Osteocyte (in vitro differentiated cells): ENCODE measurements at regions not wholly inside any gene's neighbourhood (a gene's known extent, or its start where the extent isn't known, plus 50 kb on each side); places are given as distances from the start of the nearest gene placed in this dataset.
A peak's percentile ranks its signal among the peaks of the same experiment; 100 is the strongest.

Experiments
- DNase-seq: peaks from one replicate; pipeline ENCODE4 v3.0.0; 2021; ENCODE audit warnings: mixed read lengths; ENCODE audit not compliant: unreplicated experiment; ENCODE audit errors: extremely low spot score
- H3K27ac Mint-ChIP-seq: one replicate; pipeline ENCODE4 v1.8.0; 2021; ENCODE audit warnings: mild to moderate bottlenecking, mixed read lengths; ENCODE audit not compliant: unreplicated experiment
- H3K27me3 Mint-ChIP-seq: one replicate; pipeline ENCODE4 v1.8.0; 2021; ENCODE audit warnings: mixed read lengths; ENCODE audit not compliant: unreplicated experiment
- H3K36me3 Mint-ChIP-seq: one replicate; pipeline ENCODE4 v1.8.0; 2021; ENCODE audit warnings: mixed read lengths; ENCODE audit not compliant: unreplicated experiment
- H3K4me1 Mint-ChIP-seq: one replicate; pipeline ENCODE4 v1.8.0; 2021; ENCODE audit warnings: mixed read lengths; ENCODE audit not compliant: unreplicated experiment
- H3K4me3 Mint-ChIP-seq: one replicate; pipeline ENCODE4 v1.8.0; 2021; ENCODE audit warnings: mild to moderate bottlenecking, moderate library complexity, mixed read lengths; ENCODE audit not compliant: unreplicated experiment
- H3K9me3 Mint-ChIP-seq: one replicate; pipeline ENCODE4 v1.8.0; 2021; ENCODE audit warnings: mixed read lengths; ENCODE audit not compliant: unreplicated experiment
- TF ChIP-seq, protein P1 (sequence below): fragments of 200-600 bp; sonication (generic); IDR thresholded peaks from 2 replicates; pipeline ENCODE4 v1.5.0; 2021; ENCODE audit warnings: antibody characterized with exemption, mild to moderate bottlenecking, moderate library complexity

DNA sequence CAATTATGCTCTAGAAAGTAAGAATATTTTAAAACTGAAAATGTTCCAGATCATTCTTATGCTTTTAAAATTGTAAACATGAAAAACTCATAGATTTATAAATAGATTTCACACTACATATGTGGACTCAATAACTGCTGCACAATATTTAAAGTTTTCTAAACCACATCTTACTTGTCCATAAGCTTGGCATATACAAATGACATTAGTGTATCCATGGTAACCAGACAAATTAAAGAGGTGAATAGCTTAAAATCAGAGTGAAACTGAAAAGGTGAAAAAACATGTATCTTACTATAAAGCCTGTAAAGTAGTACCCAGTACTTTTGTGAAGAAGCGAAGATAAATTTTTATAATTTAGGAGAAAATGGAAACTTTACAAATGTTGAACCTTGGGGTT lies 151.2 kb upstream of the MYO16 start:
- peaks cover 41% of the 10 kb centered on the region for H3K27me3 Mint-ChIP-seq
- H3K4me3 Mint-ChIP-seq: no peak overlapping the region
- no peak overlapping the region for H3K27ac Mint-ChIP-seq
- H3K4me1 Mint-ChIP-seq: no peaks in the 10 kb centered on the region
- no peaks in the 10 kb centered on the region for H3K36me3 Mint-ChIP-seq
- TF ChIP-seq, protein P1, sequence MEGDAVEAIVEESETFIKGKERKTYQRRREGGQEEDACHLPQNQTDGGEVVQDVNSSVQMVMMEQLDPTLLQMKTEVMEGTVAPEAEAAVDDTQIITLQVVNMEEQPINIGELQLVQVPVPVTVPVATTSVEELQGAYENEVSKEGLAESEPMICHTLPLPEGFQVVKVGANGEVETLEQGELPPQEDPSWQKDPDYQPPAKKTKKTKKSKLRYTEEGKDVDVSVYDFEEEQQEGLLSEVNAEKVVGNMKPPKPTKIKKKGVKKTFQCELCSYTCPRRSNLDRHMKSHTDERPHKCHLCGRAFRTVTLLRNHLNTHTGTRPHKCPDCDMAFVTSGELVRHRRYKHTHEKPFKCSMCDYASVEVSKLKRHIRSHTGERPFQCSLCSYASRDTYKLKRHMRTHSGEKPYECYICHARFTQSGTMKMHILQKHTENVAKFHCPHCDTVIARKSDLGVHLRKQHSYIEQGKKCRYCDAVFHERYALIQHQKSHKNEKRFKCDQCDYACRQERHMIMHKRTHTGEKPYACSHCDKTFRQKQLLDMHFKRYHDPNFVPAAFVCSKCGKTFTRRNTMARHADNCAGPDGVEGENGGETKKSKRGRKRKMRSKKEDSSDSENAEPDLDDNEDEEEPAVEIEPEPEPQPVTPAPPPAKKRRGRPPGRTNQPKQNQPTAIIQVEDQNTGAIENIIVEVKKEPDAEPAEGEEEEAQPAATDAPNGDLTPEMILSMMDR: no peak
- H3K9me3 Mint-ChIP-seq: no peaks in the 10 kb centered on the region
- no peak for DNase-seq

DNA sequence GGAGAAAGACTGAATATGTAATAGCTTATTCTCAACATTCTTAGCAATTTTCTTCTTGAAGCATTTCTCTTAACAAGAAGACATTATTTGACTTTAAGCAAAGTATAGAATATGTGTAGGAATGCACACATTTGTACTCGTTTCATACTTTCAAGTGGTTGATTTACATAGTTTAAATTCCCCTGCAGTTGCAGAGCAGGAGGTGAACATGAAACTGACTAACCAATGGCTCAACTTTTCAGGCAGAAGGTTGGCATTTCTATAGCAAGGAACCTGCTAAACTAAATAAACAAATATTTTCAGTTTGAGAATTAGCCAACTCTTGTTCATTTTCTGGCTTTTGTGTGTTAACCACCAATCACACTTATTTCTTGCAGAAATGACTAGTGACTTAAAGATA lies 145.4 kb upstream of the MYO16 start:
- TF ChIP-seq, protein P1: no peak
- H3K9me3 Mint-ChIP-seq: no peaks in the 10 kb centered on the region
- H3K36me3 Mint-ChIP-seq: no peaks in the 10 kb centered on the region
- H3K27ac Mint-ChIP-seq: no peak overlapping the region
- H3K4me3 Mint-ChIP-seq: no peak overlapping the region
- DNase-seq: no peak
- H3K27me3 Mint-ChIP-seq: peaks cover 32% of the 10 kb centered on the region
- no peaks in the 10 kb centered on the region for H3K4me1 Mint-ChIP-seq

DNA sequence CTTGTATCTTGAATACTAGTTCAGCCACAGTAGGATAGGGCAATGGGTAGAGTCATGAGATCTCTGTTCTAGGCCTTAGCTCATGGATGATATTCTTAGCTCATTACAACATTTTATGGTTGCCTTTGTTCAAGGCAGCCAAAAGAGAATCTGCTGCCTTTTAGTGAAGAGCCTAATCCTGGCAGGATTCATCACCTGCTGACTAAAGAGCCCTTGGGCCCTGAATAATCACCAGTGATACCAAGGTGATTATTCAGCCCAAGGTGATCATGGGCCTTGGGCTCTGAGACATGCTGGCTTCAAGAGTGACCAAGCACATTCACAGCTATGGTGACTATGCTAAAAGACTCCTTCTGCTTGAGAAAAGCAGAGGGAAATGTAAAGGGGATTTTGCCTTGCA lies 143.3 kb upstream of the MYO16 start:
- H3K27ac Mint-ChIP-seq: no peak overlapping the region
- no peak for DNase-seq
- H3K27me3 Mint-ChIP-seq: peaks cover 41% of the 10 kb centered on the region
- TF ChIP-seq, protein P1: no peak
- peaks cover 8% of the 10 kb centered on the region for H3K9me3 Mint-ChIP-seq
- H3K36me3 Mint-ChIP-seq: no peaks in the 10 kb centered on the region
- H3K4me1 Mint-ChIP-seq: no peaks in the 10 kb centered on the region
- H3K4me3 Mint-ChIP-seq: no peak overlapping the region

DNA sequence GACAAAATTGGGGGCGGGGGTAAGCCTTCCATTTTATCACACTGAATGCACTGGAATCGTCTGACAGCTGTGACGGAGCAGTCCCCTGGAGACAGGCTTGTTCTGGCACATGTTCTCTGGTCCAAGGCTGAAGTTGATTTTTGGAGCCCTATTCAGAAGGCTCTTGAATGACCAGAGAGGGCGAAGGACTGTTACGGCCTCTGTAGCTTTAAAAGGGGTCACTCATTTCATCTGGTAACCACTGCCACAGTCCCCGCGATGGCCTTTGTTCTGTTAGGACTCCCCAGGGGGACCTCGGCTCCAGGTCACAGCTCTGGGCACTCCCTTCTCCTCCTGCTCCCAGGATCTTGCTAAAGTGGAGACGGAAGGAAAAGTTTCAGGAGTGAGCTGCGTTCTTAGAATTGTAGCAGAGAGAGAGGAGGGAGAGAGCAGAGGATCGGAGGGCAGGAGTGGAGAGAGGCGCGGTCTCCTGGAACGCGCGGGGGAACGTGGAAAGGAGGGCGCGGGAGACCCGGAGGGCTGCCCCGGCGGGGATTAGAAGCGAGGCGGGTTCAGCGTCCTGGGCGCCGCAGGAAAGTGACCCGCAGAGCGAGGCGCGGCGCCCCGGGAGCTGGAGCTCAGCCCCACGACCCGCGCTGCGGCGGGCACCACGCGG lies 134.3 kb upstream of the MYO16 start:
- no peaks in the 10 kb centered on the region for H3K36me3 Mint-ChIP-seq
- TF ChIP-seq, protein P1: no peak
- H3K27ac Mint-ChIP-seq: no peak overlapping the region
- DNase-seq: no peak
- H3K27me3 Mint-ChIP-seq: peaks cover 68% of the 10 kb centered on the region
- peak overlapping the region; percentile 76 for H3K4me3 Mint-ChIP-seq
- H3K9me3 Mint-ChIP-seq: peaks cover 7% of the 10 kb centered on the region
- H3K4me1 Mint-ChIP-seq: peaks cover 15% of the 10 kb centered on the region

DNA sequence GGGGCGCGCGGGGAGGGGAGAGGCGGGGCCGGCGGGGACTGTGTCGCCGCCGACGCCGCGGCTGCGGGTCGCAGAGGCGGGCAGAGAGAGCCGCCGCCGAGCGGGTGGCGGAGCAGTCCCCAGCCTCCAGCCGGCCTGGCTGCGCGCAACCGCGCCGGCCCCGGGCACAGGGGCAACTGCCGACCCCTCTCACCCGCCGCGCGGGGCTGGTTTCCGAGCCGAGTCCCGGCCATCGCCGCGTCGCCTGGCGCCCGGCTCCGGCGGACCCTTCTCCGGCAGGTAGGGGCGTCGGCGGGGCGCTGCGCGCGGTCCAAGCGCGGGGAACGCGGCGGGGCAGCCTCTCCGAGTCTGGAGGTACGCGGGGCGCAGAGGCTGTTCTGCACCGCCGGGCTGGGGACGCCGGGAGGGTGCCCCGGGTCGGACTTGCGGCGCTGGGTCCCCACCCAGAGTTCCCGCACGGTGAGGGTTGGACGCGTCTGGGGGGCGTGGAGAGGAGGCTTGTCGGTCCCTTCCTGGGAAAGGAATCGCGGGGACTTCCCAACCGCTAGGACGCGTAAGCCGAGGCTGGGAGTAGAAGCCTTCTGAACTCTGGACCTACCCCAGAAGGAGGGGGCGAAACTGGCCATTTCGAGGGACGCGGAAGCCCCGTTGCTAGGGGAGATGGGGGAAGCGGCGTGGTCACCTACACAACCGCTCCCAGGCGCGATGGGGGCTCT lies 133.6 kb upstream of the MYO16 start:
- Mint-ChIP-seq H3K27me3 (peaks cover 66% of the 10 kb centered on the region), H3K4me1 (peaks cover 15% of the 10 kb centered on the region), H3K36me3 (no peaks in the 10 kb centered on the region)

More for the DNA sequence above, 133.6 kb upstream of the MYO16 start:
- TF ChIP-seq, protein P1: no peak
- no peaks in the 10 kb centered on the region for H3K9me3 Mint-ChIP-seq
- peak overlapping the region; percentile 76 for H3K4me3 Mint-ChIP-seq
- no peak for DNase-seq
- H3K27ac Mint-ChIP-seq: no peak overlapping the region
